Ovary (tissue), 7 donors: ENCODE measurements at regions not wholly inside any gene's neighbourhood (a gene's known extent, or its start where the extent isn't known, plus 50 kb on each side); places are given as distances from the start of the nearest gene placed in this dataset.

Source experiments
- DNase-seq, 5 donors: peaks; one replicate each; pipeline ENCODE4 v3.0.0-alpha.2; 2019 to 2020
- H3K27ac ChIP-seq, 2 donors: fragments of 200-600 bp; one replicate each; pipeline versions ENCODE4 v1.5.1 to v1.8.0; 2019 to 2022
- H3K27me3 ChIP-seq: fragments of 200-600 bp; one replicate; pipeline ENCODE4 v1.8.0; 2022
- H3K36me3 ChIP-seq: fragments of 200-600 bp; sonication (generic); one replicate; pipeline ENCODE4 v1.5.1; 2019
- H3K4me1 ChIP-seq: one replicate; pipeline ENCODE4 v1.8.1; 2013; ENCODE audit warnings: mild to moderate bottlenecking, moderate library complexity; ENCODE audit not compliant: insufficient read depth
- H3K4me3 ChIP-seq: fragments of 200-600 bp; sonication (generic); one replicate; pipeline ENCODE4 v1.5.1; 2017
- H3K9me3 ChIP-seq, 2 donors: fragments of 200-600 bp in 1 of 2; sonication (generic) in 1 of 2; one replicate each; pipeline versions ENCODE4 v1.5.1 to v1.8.1; 2013 to 2019; ENCODE audit warnings: mild to moderate bottlenecking in 1 of 2, moderate library complexity in 1 of 2
- EP300 ChIP-seq: sonication (generic); formaldehyde crosslinking; IDR thresholded peaks from one replicate; pipeline ENCODE4 v1.6.1; 2017; ENCODE audit warnings: antibody characterized with exemption
- POLR2A ChIP-seq: fragments of 450-650 bp; IDR thresholded peaks from one replicate; pipeline ENCODE4 v1.6.1; 2017; ENCODE audit warnings: antibody characterized with exemption, mild to moderate bottlenecking, moderate library complexity
- WGBS, 3 donors: extraction: QIAGEN DNeasy Blood & Tissue Kit in 1 of 3; methylation state at CpG; one replicate each; pipeline versions ENCODE4 v1.1.5 to v1.1.7; 2013 to 2017; 5-methylcytosine and 5-hydroxymethylcytosine counted together
- intact Hi-C, 4 donors: fragments of 100-400 bp; cut with DNase I; formaldehyde crosslinking; loops; one replicate each; pipeline versions ENCODE4 v1.11.0 to v1.15.1; 2022 to 2023
- TF ChIP-seq, protein P1 (sequence below), 3 donors: fragments of 450-650 bp in 2 of 3; fragments of 200-600 bp in 1 of 3; IDR thresholded peaks; one replicate each; pipeline versions ENCODE4 v1.5.1 to v1.8.0; 2016 to 2022; ENCODE audit warnings: antibody characterized with exemption in 3 of 3, mild to moderate bottlenecking in 1 of 3
- donor health status: DM: no; HTN: no; CAD: no; lungs with moderate emphysema.
- donor health status: DM: no; HTN: no; CAD: no.
- donor health status: Bipolar disorder and iron deficiency.
- donor health status: DM: no; HTN: no; CAD: no.
- donor health status: DM: yes; HTN: yes; CAD: no.

DNA sequence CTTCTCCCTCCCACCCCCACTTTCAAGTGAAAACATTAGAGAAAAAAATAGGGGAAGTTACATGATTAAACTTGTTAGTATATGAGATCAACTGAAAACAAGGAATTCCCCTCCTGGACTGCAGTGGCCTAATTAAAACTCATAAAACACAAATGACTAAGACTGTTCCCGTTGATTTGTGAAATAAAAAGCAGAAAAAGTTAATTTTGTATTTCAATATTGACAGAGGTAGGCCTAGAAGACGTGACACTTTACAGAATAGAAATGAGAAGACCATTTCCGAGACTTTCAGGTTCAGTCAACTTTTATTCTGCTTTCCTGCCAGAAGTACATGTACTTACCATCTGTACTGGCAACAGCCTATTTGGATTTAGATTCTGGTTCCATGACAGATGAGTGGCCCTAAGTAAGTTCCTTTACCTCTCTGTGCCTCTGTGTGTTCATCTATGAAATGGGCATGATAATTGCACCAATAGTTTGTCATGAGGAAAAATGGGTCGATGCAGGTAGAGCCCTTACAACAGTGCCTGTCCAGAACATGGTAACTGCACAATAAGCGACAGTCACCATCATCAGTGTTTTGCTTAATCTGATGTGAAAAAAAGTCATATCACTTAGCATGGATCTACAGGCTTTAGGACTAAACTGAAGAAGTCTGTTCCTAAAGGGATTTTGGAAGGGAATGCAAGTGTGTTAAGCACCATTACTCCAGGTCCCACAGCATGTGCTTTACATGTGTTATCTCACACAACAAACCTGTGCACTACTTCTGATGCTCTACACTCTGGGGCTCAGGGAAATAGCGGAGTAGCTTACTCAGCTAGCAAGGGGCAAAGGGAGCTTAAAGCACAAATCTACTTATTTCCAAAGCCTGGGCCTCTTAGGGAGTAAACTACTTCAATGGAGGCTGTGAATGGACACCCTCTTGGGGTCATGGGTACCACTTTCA, 562.3 kb upstream of the DIPK2B start:
- intact Hi-C loops = no loop called here
- no peak overlapping the region for H3K27ac ChIP-seq
- DNase-seq = no peak
- H3K36me3 ChIP-seq = no peaks in the 10 kb centered on the region
- no peaks in the 10 kb centered on the region for H3K27me3 ChIP-seq
- H3K9me3 ChIP-seq = no peaks in the 10 kb centered on the region
- H3K4me3 ChIP-seq = no peak overlapping the region
- 52 to 64% (median 62%) methylated on average over 6 of the region's 6 CpGs for WGBS, 3 donors
- H3K4me1 ChIP-seq = no peaks in the 10 kb centered on the region
- TF ChIP-seq, protein P1, sequence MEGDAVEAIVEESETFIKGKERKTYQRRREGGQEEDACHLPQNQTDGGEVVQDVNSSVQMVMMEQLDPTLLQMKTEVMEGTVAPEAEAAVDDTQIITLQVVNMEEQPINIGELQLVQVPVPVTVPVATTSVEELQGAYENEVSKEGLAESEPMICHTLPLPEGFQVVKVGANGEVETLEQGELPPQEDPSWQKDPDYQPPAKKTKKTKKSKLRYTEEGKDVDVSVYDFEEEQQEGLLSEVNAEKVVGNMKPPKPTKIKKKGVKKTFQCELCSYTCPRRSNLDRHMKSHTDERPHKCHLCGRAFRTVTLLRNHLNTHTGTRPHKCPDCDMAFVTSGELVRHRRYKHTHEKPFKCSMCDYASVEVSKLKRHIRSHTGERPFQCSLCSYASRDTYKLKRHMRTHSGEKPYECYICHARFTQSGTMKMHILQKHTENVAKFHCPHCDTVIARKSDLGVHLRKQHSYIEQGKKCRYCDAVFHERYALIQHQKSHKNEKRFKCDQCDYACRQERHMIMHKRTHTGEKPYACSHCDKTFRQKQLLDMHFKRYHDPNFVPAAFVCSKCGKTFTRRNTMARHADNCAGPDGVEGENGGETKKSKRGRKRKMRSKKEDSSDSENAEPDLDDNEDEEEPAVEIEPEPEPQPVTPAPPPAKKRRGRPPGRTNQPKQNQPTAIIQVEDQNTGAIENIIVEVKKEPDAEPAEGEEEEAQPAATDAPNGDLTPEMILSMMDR (IDR thresholded peaks at IDR 0.05) = no peak
- TF ChIP-seq POLR2A = no peak
- no peak for TF ChIP-seq EP300

DNA sequence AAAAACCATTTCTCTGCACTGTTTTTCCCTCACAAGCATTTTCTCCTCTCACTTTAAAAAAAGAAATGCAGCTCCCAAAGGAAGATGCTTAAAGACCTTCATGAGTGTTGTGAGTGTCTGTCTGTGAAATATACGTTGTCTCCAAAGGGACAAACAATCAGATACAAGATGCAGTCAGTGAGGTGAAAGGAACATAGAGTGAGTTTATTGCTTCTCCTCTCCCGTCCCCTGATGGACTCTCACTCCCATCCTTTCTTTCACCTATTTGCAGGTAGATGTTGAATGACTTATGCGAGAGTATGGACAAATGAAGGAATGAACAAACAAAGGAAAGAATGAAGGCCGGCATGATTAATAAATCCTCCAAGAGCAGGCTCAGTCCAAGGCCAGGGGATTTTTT, 561.2 kb upstream of the DIPK2B start:
- H3K27me3 ChIP-seq = no peaks in the 10 kb centered on the region
- WGBS, 3 donors = 39 to 60% (median 51%) methylated on average over 4 of the region's 4 CpGs
- DNase-seq = no peak
- H3K36me3 ChIP-seq = no peaks in the 10 kb centered on the region
- H3K4me1 ChIP-seq = no peaks in the 10 kb centered on the region
- no peak overlapping the region for H3K27ac ChIP-seq
- intact Hi-C loops = no loop called here
- no peaks in the 10 kb centered on the region for H3K9me3 ChIP-seq
- no peak overlapping the region for H3K4me3 ChIP-seq
- TF ChIP-seq, protein P1 (IDR thresholded peaks at IDR 0.05) = no peak
- TF ChIP-seq EP300 = no peak
- no peak for TF ChIP-seq POLR2A

DNA sequence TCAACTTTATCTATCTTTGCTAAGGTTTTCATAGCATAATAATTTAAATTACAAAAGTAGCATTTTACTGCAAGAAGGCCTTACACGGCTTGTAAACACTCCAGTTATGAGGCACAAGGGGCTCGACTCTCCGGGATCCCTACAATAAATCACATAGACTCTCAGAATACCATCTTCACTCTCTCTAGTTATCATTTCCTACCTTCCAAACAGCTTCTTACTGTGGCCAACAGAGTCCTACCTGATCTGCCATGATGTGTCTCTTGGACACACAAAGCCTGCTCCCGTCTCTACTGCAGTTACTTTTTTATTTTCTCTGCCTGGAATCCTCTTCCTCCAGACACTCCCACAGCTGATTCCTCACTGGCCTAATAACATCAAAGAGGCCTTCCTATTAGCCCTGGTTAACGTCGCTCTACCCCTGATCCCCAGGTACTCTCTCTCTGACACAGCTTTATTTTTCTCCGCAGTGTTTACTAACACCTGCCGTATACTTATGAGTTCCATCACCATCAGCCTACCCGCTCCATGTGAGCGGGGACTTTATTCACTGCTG, 559.6 kb upstream of the DIPK2B start:
- Histone ChIP-seq H3K27me3 (no peaks in the 10 kb centered on the region), H3K4me1 (no peaks in the 10 kb centered on the region), H3K9me3 (no peaks in the 10 kb centered on the region), H3K4me3 (no peak overlapping the region), H3K36me3 (no peaks in the 10 kb centered on the region), H3K27ac (no peak overlapping the region)
- TF ChIP-seq EP300 (no peak), POLR2A (no peak)
- TF ChIP-seq, protein P1 (IDR thresholded peaks at IDR 0.05) = no peak
- intact Hi-C loops = no loop called here
- WGBS, 3 donors = 63 to 71% (median 69%) methylated on average over 10 of the region's 10 CpGs
- no peak for DNase-seq

DNA sequence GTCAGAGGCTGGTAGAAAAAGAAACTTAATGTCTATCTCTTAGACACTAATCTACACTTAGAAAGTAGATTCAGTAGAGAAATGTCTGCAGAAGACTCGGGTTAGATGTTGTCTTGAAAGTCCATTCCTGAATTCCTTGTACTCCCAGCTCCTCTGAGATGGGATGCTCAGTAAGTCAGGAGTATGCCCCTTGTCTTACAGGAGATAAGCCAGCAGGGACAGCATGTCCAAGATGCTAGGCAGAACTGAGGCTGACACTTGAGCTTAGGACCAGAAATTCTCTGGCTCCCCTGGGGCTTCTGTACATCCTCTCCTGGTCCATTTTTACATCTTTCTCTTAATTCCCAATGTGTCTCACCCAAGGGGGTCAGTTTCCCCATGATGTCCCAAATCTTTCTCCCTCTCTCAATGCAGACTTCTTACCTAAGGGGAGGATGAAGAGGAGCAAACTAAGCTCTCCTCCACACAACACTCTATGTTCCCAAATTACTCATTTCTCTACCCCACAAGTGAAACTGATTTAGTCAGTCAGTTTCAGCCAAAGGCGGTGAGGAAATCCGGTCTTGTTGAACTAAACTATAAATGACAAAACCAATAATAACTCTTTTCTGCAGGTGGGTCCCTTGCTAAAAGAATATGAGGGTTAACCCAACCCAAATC, 558.2 kb upstream of the DIPK2B start:
- TF ChIP-seq, protein P1 (IDR thresholded peaks at IDR 0.05) = no peak
- no peak for TF ChIP-seq POLR2A
- TF ChIP-seq EP300 = no peak
- H3K36me3 ChIP-seq = no peaks in the 10 kb centered on the region
- H3K9me3 ChIP-seq = no peaks in the 10 kb centered on the region
- no peak overlapping the region for H3K4me3 ChIP-seq
- H3K4me1 ChIP-seq = peaks cover 2% of the 10 kb centered on the region
- 64 to 74% (median 71%) methylated on average over 3 of the region's 3 CpGs for WGBS, 3 donors
- no peak overlapping the region for H3K27ac ChIP-seq
- no peaks in the 10 kb centered on the region for H3K27me3 ChIP-seq
- DNase-seq = no peak
- intact Hi-C loops = loop anchor here in 1 of 4 donors (10.0 kb wide), 1 partner anchor 434 kb away; no protein-coding TSS in a partner anchor
